PFSK-1 (cell line): ENCODE measurements at regions not wholly inside any gene's neighbourhood (a gene's known extent, or its start where the extent isn't known, plus 50 kb on each side); places are given as distances from the start of the nearest gene placed in this dataset.
A peak's percentile ranks its signal among the peaks of the same experiment; 100 is the strongest.

ENCODE experiments used
- FOXP2 ChIP-seq: optimal IDR thresholded peaks from 2 replicates; pipeline ENCODE3; 2011; ENCODE audit warnings: borderline replicate concordance, control low read depth, inconsistent platforms; ENCODE audit not compliant: insufficient read depth; ENCODE audit errors: extremely low read length, extremely low read depth
- POLR2AphosphoS5 ChIP-seq: IDR thresholded peaks from 2 replicates; pipeline ENCODE4 v1.6.1; 2012; ENCODE audit warnings: low read depth, mild to moderate bottlenecking, control low read depth, low read length, moderate library complexity
- SIN3A ChIP-seq: IDR thresholded peaks from 2 replicates; pipeline ENCODE4 v1.6.1; 2012; ENCODE audit warnings: mild to moderate bottlenecking, low read length, moderate library complexity, borderline replicate concordance; ENCODE audit not compliant: insufficient read depth
- TAF1 ChIP-seq: IDR thresholded peaks from 2 replicates; pipeline ENCODE4 v1.6.1; 2012; ENCODE audit warnings: low read length, control low read depth, borderline replicate concordance; ENCODE audit not compliant: insufficient read depth
- TF ChIP-seq, protein P1 (sequence below), 2 experiments: IDR thresholded peaks; 2 replicates each; pipeline versions ENCODE4 v1.6.1 to v1.8.0; 2011 to 2012; ENCODE audit warnings: low read depth in 2 of 2, low read length in 2 of 2, control low read depth in 1 of 2, inconsistent platforms in 1 of 2, mild to moderate bottlenecking in 1 of 2, moderate library complexity in 1 of 2; ENCODE audit not compliant: insufficient read depth in 1 of 2

DNA sequence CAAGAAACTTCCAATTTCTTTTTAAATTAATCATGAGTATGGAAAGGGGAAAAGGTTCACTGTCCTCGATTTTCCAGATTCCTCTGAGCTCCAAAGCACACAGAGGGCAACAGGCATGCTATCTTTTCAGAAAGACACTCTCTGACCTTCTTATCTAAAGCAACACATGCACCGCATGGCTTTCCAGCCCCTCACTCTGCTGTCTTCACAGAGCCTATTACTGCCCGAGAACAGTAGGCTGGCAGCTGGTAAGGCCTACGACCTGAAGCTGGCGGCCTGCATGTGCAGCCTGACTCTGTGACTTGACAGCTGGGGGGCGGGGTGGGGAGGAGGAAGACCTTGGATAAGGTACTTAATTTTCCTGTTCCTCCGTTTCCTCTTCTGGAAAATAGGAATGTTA, 86.3 kb downstream of the ELOVL4 start:
- no peak for TF ChIP-seq SIN3A
- no peak for TF ChIP-seq POLR2AphosphoS5
- TF ChIP-seq, protein P1, sequence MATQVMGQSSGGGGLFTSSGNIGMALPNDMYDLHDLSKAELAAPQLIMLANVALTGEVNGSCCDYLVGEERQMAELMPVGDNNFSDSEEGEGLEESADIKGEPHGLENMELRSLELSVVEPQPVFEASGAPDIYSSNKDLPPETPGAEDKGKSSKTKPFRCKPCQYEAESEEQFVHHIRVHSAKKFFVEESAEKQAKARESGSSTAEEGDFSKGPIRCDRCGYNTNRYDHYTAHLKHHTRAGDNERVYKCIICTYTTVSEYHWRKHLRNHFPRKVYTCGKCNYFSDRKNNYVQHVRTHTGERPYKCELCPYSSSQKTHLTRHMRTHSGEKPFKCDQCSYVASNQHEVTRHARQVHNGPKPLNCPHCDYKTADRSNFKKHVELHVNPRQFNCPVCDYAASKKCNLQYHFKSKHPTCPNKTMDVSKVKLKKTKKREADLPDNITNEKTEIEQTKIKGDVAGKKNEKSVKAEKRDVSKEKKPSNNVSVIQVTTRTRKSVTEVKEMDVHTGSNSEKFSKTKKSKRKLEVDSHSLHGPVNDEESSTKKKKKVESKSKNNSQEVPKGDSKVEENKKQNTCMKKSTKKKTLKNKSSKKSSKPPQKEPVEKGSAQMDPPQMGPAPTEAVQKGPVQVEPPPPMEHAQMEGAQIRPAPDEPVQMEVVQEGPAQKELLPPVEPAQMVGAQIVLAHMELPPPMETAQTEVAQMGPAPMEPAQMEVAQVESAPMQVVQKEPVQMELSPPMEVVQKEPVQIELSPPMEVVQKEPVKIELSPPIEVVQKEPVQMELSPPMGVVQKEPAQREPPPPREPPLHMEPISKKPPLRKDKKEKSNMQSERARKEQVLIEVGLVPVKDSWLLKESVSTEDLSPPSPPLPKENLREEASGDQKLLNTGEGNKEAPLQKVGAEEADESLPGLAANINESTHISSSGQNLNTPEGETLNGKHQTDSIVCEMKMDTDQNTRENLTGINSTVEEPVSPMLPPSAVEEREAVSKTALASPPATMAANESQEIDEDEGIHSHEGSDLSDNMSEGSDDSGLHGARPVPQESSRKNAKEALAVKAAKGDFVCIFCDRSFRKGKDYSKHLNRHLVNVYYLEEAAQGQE (IDR thresholded peaks at IDR 0.05; ENCODE audit: insufficient read depth in 1 of 2, low read depth in 2 of 2, low read length in 2 of 2), result no peak
- no peak for TF ChIP-seq TAF1
- no peak for TF ChIP-seq FOXP2

- TF ChIP-seq SIN3A (no peak), POLR2AphosphoS5 (no peak), FOXP2 (no peak), TAF1 (no peak)
- TF ChIP-seq, protein P1 (IDR thresholded peaks at IDR 0.05; ENCODE audit: insufficient read depth in 1 of 2, low read depth in 2 of 2, low read length in 2 of 2), result no peak
Observed at GRCh38 chr6:79847426-79847825, 99.9 kb downstream of the ELOVL4 start.

- TF ChIP-seq, protein P1 (IDR thresholded peaks at IDR 0.05; ENCODE audit: insufficient read depth in 1 of 2, low read depth in 2 of 2, low read length in 2 of 2), result no peak
- TF ChIP-seq FOXP2 (no peak), TAF1 (no peak), SIN3A (no peak), POLR2AphosphoS5 (no peak)
Observed at GRCh38 chr6:79842376-79843040, 104.8 kb downstream of the ELOVL4 start.

GRCh38 chr6:79841577-79842375, 105.6 kb downstream of the ELOVL4 start:
- TF ChIP-seq SIN3A, result no peak
- TF ChIP-seq, protein P1 (IDR thresholded peaks at IDR 0.05; ENCODE audit: insufficient read depth in 1 of 2, low read depth in 2 of 2, low read length in 2 of 2), result peak; percentile 79 to 94
